ENCODE measurements at regions not wholly inside any gene's neighbourhood (a gene's known extent, or its start where the extent isn't known, plus 50 kb on each side); places are given as distances from the start of the nearest gene placed in this dataset.

DNA sequence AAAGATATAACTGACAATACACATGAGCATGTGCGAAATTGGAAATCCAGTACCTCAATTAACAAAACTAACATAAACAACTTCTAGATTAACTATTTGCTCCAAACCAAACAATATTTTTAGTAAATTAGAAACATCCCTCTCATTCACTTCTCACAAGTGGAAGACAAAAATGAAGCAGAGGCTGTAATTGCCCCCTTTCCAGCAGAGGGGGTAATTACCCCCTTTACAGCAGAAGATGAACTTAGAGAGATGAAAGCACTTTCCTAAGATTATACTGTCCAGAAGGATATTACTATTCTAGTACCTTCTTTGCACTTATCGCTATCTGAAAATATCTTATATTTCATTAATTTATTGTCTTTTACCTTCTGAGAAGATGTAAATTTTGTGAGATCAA is 1025.2 kb downstream of the FSCB start:
- H3K4me1 Mint-ChIP-seq = no peaks in the 10 kb centered on the region
- H3K27me3 Mint-ChIP-seq (ENCODE audit: low read depth) = no peaks in the 10 kb centered on the region
- H3K4me3 Mint-ChIP-seq = no peak overlapping the region
- H3K9me3 Mint-ChIP-seq = no peaks in the 10 kb centered on the region
- TF ChIP-seq CTCF (conservative IDR thresholded peaks at IDR 0.05) = no peak
- no peak overlapping the region for H3K27ac Mint-ChIP-seq (ENCODE audit: unreplicated experiment)
- no peaks in the 10 kb centered on the region for H3K36me3 Mint-ChIP-seq (ENCODE audit: low read depth)
- DNase-seq (ENCODE audit: low read depth, low spot score) = no peak

DNA sequence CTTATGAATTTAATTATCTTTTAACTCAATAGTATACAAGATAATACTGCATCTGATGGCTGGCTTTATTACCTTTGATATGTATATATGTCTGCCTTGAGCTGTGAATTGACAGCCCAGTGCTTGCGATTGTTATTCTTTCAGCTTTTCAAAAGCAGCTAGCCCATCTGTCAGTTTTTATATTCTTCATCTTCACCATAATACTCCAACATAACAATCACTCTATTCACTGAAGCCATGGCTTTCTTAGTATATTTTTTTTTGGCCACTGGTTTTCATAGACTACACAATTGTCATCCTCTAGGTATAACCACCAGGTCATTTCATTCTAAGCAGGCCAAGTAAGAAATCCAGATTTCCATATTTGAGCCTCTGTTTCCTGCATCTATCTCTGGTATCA is 1026.1 kb downstream of the FSCB start:
- Mint-ChIP-seq H3K27me3 (ENCODE audit: low read depth) (no peaks in the 10 kb centered on the region), H3K27ac (ENCODE audit: unreplicated experiment) (no peak overlapping the region), H3K4me1 (no peaks in the 10 kb centered on the region), H3K9me3 (no peaks in the 10 kb centered on the region), H3K36me3 (ENCODE audit: low read depth) (no peaks in the 10 kb centered on the region), H3K4me3 (no peak overlapping the region)
- no peak for TF ChIP-seq CTCF (conservative IDR thresholded peaks at IDR 0.05)
- DNase-seq (ENCODE audit: low read depth, low spot score) = no peak

GRCh38 chr14:43479596-43480195 is 1027.4 kb downstream of the FSCB start:
- H3K27me3 Mint-ChIP-seq (ENCODE audit: low read depth) = no peaks in the 10 kb centered on the region
- H3K9me3 Mint-ChIP-seq = no peaks in the 10 kb centered on the region
- H3K4me3 Mint-ChIP-seq = no peak overlapping the region
- DNase-seq (ENCODE audit: low read depth, low spot score) = no peak
- H3K27ac Mint-ChIP-seq (ENCODE audit: unreplicated experiment) = no peak overlapping the region
- H3K4me1 Mint-ChIP-seq = no peaks in the 10 kb centered on the region
- H3K36me3 Mint-ChIP-seq (ENCODE audit: low read depth) = no peaks in the 10 kb centered on the region
- TF ChIP-seq CTCF (conservative IDR thresholded peaks at IDR 0.05) = no peak

- Mint-ChIP-seq H3K27ac (ENCODE audit: unreplicated experiment) (no peak overlapping the region), H3K36me3 (ENCODE audit: low read depth) (no peaks in the 10 kb centered on the region), H3K9me3 (no peaks in the 10 kb centered on the region), H3K4me3 (no peak overlapping the region), H3K4me1 (peaks cover 2% of the 10 kb centered on the region), H3K27me3 (ENCODE audit: low read depth) (no peaks in the 10 kb centered on the region)
- no peak for DNase-seq (ENCODE audit: low read depth, low spot score)
- no peak for TF ChIP-seq CTCF (conservative IDR thresholded peaks at IDR 0.05)
These were observed 1030.3 kb downstream of the FSCB start for GRCh38 chr14:43476822-43477221.

- no peaks in the 10 kb centered on the region for H3K27me3 Mint-ChIP-seq (ENCODE audit: low read depth)
- DNase-seq (ENCODE audit: low read depth, low spot score) = no peak
- TF ChIP-seq CTCF (conservative IDR thresholded peaks at IDR 0.05) = no peak
- H3K4me1 Mint-ChIP-seq = peaks cover 10% of the 10 kb centered on the region
- no peak overlapping the region for H3K27ac Mint-ChIP-seq (ENCODE audit: unreplicated experiment)
- no peaks in the 10 kb centered on the region for H3K36me3 Mint-ChIP-seq (ENCODE audit: low read depth)
- no peaks in the 10 kb centered on the region for H3K9me3 Mint-ChIP-seq
- H3K4me3 Mint-ChIP-seq = no peak overlapping the region
These were observed 1031.3 kb downstream of the FSCB start for GRCh38 chr14:43475757-43476156.

All from neural crest cell (in vitro differentiated cells).